ENCODE measurements at regions not wholly inside any gene's neighbourhood (a gene's known extent, or its start where the extent isn't known, plus 50 kb on each side); places are given as distances from the start of the nearest gene placed in this dataset.

DNA sequence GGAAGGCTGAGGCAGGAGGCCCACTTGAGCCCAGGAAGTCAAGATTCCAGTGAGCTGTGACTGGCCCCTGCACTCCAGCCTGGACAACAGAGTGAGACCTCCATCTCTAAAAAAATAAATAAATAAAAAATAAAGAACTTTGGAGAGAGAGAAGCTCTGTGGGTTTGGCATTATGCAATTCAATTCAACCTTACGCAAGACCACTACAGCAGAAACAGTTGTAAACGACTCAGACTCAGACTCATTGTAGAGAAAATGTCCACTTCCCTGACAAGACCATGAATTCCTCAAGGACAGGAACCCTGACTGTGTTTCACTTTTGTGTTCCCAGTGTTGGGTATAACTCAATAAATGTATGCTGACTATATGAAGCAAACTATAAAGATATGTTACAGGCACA, 90.3 kb upstream of the C3orf80 start:
- FAIRE-seq, result no peak

DNA sequence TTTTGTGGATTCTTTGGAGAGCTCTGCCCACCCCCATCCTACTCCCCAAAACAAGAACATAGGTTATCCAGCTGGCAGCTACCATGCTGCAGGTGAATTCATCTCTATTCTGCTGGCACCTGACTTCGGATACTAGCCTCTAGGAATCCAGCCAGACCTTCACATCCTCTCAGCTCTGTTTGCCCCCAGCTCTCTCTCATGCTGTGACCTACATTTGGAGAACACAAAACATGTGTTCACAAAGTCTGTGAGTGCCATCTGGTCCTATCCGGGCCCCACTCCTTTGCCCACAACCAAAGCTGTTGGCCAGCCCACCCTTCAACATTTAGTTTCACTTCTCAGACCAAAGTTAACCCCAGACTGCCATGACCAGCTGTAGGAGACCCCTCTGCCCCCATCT, 89.4 kb upstream of the C3orf80 start:
- DNase-seq (ENCODE audit: insufficient read length, low spot score), result no peak
- no peak for FAIRE-seq
- no peak for TF ChIP-seq CTCF (IDR thresholded peaks at IDR 0.05; ENCODE audit: insufficient read depth, missing control alignments)

More for the DNA sequence above, 90.3 kb upstream of the C3orf80 start:
- no peak for DNase-seq (ENCODE audit: insufficient read length, low spot score)
- no peak for TF ChIP-seq CTCF (IDR thresholded peaks at IDR 0.05; ENCODE audit: insufficient read depth, missing control alignments)

DNA sequence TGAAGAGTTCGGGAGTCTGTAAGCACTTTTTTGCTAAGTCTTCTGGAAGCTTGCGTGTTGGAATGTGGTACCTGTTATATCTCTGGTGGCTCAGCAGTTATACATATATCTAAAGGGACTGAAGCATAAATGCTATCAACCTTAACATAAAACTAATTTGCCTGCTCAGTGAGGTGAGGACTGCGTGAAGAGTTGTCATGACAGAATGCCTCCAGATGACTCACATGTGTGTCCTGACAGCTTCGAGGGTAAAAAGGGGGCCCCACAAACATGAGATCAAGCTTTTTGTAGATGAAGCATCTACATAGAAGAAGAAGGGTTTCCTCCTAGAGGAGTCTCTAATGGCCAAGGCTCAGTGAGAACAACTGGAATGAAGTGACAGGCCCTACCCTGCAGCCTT, 88.8 kb upstream of the C3orf80 start:
- DNase-seq (ENCODE audit: insufficient read length, low spot score) (no peak), FAIRE-seq (no peak)
- no peak for TF ChIP-seq CTCF (IDR thresholded peaks at IDR 0.05; ENCODE audit: insufficient read depth, missing control alignments)

DNA sequence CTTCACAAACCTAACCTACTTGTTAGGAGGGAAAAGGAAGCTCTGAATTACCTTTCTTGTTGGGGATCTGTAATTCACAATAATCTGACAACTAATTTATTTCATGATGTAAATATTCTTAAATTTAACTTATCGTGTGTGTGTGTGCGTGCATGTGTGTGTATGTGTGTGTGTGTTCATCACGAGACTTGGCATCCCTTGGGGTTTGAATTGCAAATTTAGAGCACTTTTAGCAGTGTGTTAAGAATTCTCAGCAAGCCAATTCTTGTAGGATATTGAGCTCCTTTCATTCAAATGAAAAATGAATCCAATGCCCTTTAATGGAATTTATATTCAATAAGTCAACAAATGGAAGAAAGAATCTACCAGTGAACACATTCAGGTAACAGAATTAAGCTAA, 85.9 kb upstream of the C3orf80 start:
- no peak for DNase-seq (ENCODE audit: insufficient read length, low spot score)
- TF ChIP-seq CTCF (IDR thresholded peaks at IDR 0.05; ENCODE audit: insufficient read depth, missing control alignments), result no peak
- FAIRE-seq, result no peak

- no peak for TF ChIP-seq CTCF (IDR thresholded peaks at IDR 0.05; ENCODE audit: insufficient read depth, missing control alignments)
- FAIRE-seq, result no peak
- DNase-seq (ENCODE audit: insufficient read length, low spot score), result no peak
Measured at GRCh38 chr3:160140756-160141155, 84.5 kb upstream of the C3orf80 start.

GRCh38 chr3:160141485-160142185, 83.6 kb upstream of the C3orf80 start:
- DNase-seq (ENCODE audit: insufficient read length, low spot score) (no peak), FAIRE-seq (no peak)
- no peak for TF ChIP-seq CTCF (IDR thresholded peaks at IDR 0.05; ENCODE audit: insufficient read depth, missing control alignments)

DNA sequence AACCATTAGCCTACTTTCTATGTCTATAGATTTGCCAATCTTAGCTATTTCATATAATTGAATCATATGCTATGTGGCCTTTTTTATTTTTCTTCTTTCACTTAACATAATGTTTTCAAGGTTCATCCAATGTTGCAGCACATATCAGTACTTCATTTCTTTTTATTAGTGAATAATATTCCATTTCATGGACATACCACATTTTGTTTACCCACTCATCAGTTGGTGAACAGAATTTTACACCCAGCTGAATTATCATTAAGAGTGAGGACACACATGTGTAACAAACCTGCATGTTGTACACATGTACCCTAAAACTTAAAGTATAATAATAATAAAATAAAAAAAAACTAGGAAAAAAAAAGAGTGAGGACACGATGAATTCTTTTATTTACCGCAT, 81.7 kb upstream of the C3orf80 start:
- DNase-seq (ENCODE audit: insufficient read length, low spot score) (no peak), FAIRE-seq (no peak)
- TF ChIP-seq CTCF (IDR thresholded peaks at IDR 0.05; ENCODE audit: insufficient read depth, missing control alignments), result no peak
